H4 (cell line): ENCODE measurements at regions not wholly inside any gene's neighbourhood (a gene's known extent, or its start where the extent isn't known, plus 50 kb on each side); places are given as distances from the start of the nearest gene placed in this dataset.

Source experiments
- DNase-seq: peaks from one replicate; pipeline ENCODE4 v3.0.0-alpha.2; 2015; ENCODE audit warnings: low spot score

DNA sequence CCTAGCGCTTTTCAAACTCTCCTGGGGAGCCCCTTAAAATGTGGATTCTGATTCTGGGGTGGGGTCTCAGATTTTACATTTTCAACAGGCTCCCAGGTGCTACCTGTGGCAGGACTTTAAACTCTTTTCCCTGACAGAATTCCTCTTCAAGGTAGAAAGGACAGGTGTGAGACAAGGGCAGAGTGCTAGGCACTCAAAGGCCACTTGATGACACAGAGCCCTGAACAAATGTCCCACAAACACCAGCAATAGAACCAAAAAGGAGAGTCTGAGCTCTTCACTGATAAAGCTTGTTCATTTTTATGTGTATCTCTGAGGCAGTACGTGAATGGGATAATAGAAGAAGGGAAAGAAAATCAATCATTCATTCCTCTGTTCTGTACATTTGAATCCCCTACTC is 77.7 kb upstream of the PELI1 start:
- no peak for DNase-seq

DNA sequence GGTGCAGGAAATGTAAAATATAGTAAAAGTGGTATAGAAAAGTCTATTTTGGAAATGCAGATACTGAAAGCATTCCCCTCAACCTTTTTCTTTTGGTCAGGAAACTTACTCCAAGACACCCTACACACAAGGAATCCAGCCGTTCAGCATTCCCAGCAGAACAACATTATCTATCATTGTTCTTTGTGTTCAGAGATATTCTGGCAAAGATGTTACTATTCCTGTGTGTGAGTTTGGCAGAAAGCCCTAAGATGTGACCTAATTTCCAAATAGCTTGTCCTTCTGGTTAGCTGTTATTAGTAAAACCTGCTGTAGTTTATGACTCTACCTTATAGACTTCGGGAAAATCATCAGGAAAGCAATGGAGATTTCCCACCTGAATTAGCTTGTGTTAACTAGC is 78.1 kb upstream of the PELI1 start:
- DNase-seq, result no peak

DNA sequence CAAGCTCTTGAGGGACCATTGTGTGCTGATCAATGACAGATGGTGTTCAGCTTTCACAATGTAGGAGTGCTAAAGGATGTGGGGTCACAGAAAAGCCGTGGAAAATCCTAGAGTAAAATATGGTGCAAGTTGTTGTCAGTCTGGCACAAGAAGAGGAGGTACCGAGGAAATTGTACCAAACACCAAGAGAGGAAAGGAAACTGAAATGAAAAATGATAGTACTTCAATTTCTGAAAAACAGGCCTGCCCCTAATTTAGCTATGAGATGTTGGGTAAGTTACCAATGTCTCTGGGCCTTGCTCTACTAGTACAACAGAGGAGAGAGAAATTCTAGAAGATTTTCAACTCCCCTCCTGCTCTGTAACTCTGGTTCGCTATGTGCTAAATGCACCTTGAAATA is 78.8 kb upstream of the PELI1 start:
- no peak for DNase-seq

DNA sequence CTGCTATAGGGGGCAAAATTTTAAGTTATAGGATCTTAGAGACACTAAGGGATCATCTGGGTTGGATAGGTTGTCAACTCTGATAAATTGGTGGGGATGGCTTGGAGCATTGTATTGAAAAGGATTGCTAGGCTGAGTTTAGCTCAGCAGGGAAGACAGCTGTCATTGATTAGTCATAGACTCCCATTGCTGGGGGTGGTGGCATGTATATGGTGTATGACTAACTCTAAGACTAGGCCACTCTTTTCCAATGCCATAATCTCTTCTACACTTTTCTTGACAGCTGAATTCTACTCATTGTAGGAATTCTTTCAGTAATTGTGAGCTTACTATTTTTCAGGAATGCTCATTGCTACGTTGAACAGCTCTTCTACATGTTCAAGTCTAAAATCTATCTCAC is 81.3 kb upstream of the PELI1 start:
- no peak for DNase-seq

DNA sequence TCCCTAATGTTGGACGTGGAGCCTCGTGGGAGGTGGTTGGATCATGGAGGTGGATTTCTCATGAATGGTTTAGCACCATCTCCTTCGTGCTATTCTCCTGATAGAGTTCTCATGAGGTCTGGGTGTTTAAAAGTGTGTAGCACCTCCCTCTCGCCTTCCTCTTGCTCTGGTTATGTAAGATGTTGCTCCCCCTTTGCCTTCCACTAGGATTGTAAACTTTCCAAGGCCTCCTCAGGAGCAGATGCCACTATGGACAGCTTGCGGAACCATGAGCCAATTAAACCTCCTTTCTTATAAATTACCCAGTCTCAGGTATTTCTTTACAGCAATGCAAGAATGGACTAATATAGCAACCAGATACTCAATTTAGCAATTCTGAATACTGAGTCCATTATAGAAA is 82.4 kb upstream of the PELI1 start:
- no peak for DNase-seq

DNA sequence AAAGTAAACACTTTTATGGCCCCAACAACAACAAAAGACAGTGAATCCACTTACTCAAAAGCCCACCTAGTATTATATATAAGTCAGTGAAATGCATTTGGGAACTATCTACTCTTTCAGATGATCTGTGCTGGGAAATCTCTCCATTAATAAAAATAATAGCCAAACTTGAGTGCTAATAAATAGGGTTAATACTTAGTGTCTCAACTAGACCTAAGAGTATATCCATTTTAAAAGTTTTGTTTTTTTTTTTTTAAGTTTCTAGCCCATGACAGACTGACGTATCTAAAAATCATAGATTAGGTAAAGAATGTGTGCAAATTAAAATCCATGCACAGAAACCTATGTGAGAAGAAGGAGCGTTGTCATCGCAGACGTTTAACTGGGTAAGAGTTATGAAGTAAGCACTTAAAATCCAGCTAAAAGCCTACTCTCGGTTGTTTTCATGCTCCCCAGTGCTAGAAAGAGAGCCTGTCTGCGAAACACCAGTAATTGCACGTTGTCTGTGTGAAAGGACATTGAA is 83.4 kb upstream of the PELI1 start:
- no peak for DNase-seq

DNA sequence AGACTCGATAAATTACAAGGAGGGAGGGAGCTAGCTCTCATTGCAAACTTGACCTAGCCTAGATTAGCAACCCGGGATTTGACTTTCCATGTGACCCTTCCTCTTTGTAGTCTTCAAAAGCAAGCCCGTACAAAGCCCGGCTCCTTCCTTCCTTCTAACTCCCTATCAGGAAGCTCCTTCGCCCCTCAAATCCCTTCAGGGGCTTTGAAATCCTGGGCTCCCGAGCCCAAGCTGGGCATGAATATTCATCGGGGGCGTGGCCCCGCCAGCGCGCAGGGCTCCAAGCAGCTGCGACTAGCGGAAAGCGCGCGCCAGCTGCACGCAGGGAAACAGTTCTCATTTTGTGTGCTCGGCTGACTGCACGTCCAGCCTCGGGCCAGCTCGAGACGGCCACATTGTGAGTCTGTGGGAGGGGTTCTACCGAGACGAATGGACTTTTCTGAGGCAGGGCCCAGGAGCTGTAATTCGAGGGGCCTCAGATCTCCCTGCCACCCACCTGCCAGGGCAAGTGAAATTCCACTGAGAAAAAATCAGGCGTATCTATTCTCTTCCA is 84.0 kb upstream of the PELI1 start:
- DNase-seq, result no peak

DNA sequence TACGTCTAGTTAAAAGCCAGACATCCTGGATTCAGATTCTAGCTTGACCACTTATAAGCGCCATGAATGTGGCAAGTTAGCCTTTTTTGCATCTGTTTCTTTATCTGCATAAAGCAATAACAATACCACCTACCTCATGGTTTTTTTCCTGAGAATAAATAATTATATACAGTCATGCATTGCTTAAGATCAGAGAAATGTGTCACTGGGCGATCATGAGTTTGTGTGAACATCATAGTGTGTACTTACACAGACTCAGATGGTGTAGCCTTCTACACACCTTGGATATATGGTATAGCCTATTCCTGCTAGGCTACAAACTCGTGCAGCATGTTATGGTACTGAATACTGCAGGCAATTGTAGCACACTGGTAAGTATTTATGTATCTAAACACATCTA is 84.7 kb upstream of the PELI1 start:
- DNase-seq, result no peak

DNA sequence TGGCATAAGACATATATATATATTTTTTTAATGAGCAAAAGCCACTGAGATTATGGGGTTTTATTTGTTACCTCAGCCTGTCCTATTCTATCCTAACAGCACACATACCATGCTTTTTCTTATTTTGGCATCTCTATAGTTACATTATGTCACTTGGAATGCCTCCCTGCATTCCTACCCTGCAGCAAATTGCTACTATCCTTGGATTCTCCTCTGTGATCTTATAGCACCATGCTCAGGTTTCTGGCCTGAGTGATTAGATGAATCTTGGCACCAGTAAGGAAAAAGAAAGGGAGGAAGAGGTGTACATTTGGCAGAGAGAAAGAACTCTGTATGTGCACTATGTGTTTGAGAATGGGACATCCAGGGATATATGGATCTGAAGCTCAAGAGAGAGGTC is 86.3 kb upstream of the PELI1 start:
- DNase-seq, result no peak

DNA sequence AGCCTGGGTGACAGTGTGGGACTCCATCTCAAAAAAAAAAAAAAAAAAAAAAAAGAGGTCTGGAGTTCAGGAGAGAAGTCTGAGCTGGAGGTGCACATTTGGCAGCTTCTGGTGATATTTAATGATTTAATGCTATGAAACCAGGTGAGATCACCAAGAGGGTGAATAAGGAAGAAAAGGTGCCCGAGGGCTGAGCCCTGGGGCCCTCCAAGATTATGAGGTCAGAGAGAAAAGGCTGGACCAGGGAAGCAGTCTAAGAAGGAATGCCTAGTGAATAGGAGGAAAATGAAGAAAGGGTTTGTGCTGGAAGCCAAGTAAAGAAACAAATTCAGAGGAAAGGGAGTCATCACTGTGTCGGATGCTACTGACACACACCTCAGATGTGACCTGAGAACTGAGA is 88.0 kb upstream of the PELI1 start:
- no peak for DNase-seq

DNA sequence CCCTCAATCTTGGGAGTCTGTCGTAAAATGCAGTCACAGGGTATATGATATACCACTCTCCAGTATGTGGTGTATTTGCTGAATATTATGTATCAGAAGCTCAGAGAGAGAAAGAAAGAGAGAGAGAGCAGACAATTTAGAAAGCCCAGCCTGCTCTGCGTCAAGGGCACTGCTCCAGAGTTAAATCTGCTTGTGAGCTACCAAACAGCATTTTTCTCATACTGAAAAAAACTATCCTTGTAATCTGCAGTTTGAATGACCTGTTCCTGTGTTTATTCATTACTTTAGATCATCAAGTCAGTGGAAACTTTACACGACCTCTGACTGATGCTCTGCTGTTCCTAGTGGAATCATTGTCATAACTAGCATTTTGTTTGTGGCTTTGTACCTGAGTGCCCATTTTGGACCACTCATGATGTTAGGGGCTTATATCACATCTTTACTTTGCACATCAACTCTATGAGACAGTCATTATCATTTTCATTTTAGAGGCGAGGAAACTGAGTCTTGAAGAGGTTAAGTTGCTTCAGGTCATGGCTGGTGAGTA is 89.2 kb upstream of the PELI1 start:
- DNase-seq, result no peak

DNA sequence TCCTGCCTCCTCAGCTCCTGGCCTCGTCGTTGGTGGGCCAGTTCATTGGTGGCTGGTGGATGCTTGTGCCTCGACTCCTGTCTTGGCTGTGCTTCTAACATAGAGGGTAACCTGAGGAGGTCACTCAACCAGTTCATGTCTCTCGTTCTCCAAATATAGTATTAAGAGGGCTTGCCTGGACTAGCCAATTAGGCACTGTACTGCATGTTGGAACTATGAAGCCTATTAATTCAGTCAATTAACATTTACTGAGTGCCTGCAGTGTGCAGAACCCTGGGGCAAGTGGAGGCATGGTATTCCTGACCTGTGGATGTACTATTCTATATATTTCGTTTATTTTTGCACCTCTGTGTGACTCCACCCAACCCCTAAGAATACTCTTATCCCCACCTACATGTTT is 89.9 kb upstream of the PELI1 start:
- no peak for DNase-seq

DNA sequence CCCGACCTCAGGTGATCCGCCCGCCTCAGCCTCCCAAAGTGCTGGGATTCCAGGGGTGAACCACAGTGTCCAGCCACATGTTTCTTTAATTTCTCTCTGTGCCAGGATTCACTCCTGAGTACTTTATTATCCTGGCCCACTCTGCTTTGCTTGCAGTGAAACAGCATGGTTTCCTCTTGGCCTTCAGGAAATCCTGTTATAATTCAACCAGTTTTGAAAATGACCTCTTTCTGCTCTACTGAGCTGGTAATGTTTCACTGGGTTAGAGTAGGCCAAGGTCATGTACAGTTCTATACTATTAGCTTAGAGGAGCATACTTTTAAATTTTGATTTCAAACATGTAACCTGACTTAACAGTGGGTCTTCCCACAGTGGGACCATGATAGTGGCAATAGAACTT is 90.6 kb upstream of the PELI1 start:
- DNase-seq, result no peak

DNA sequence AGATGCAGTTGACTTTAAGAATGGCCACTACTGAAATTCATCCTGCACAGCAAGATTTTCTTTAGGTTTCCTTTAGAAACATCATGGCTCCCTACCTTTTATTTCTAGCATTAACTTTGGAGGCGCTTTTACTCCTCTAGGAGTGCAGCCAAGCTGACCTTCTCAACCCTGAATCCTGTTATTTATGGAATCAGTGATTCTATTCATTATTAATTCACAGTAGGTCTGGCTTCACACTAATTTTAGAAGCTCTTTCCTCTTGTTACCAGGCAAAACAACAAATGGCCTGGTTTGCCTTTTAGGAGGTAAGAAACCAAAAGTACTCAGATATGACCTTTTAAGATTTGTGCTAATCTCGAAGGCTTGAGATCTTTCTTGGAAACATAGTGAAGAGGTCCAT is 93.0 kb upstream of the PELI1 start:
- no peak for DNase-seq

DNA sequence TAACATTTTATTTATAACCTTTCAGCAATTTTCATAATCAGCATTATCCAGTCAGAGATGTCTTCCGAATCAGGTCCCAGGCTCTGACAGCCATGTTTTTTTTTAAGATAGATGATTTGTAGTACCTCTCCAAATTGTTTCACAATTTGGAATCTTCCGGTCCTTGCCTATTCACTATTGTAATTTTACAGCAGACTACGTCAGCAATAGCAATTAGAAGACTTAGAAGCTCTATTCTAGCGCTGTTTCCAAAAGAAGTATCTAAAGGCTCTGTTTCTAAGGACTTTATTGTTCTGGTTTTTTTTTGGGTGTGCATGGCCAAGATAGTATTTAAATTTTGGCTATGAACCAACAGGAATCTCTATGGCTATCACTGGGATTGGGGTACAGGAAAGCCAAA is 94.6 kb upstream of the PELI1 start:
- DNase-seq, result no peak

DNA sequence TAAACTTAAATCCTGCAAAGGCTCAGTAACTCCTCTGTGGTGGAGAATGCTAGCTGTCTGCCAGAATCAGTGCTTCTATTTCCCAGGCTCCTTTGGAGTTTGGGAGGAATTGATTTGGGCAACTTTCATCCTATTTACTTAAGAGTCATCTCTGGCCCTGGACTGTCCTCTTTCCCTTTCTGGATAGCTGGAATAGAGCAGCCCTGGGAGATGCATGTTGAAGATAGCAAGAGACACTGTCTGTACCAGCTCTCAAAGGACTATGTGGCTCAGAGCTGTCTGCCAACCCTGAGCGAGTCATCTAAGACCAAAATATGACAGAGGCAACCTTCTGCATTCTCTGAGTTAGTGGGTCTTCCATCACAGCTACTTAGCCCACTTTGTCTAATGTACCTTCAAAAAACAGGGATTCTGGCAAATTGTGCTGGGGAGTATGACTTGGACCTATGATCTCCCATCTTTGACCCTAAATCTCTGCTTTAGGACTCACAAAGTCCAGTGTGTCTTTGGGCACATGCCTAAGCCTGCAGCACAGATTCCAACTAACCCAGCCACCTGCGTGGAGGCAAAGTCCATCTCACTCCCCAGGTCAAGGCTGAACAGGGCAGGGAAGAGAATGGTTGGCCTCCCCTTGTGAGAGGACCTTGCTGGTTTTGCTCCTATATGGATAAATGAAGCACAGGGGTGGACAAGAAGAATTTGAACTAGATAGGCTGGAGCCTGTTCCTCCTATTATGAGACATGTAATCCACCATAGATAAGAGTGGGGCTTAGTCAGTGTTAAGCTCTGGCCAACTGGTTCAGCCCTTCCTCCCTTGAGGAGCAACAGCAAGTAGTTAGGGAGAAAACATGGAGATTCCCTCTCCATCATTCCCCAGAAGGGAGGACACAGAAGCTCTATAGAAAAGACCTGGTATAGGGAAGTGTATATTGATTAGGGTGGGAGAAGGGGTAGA is 99.1 kb upstream of the PELI1 start:
- DNase-seq, result no peak

DNA sequence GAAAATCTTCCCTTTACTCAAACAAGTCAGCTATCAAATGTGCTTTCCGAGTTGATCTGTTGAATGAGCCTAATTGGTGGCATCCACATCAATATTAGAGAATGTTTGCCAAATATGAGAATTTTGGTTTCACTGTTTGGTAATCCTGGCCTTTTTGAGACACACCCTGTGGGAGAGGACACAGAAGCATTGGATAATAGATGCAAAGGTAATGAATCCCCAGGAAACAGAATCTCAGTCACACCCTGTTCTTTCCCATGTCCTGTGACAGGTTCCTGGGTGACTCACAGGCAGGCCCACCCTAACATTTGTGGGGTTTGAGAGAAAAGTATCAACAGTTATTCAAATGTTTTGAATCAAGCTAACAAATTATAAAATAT is 99.8 kb upstream of the PELI1 start:
- no peak for DNase-seq

DNA sequence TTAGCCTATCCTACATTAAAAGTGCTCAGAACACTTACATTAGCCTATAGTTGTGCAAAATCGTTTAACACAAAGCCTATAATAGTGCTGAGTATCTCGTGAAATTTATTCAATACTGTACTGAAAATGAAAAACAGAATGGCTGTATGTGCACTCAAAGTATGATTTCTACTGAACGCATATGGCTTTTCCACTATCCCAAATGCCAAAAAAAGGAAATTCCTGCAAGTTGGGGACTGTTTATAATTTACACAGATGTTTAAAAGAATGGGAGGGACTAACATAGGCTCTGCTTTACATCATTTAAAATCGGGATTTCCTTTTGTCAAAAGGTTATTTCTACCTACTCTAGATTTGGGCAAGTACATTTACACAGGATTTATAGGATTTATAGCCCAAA is 101.4 kb upstream of the PELI1 start:
- no peak for DNase-seq

DNA sequence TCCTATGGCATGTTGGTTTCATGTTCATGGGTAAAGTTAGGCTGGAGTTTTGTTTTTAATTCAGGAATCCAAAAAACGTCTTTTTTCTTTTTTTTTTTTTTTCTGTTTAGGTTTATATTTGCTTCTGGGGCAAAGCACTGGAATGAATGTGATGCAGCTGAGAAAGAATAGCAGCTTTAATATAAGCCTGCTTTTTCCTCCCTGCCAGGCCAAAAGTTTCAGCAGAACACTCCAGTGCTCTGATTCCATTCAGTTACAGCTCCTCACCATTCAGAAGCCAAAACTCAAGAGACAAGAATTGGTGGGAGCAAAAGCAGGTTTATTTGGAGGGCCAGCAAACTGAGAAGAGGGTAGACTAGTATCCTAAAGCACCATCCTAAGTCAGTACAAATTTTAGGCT is 102.7 kb upstream of the PELI1 start:
- DNase-seq, result no peak

DNA sequence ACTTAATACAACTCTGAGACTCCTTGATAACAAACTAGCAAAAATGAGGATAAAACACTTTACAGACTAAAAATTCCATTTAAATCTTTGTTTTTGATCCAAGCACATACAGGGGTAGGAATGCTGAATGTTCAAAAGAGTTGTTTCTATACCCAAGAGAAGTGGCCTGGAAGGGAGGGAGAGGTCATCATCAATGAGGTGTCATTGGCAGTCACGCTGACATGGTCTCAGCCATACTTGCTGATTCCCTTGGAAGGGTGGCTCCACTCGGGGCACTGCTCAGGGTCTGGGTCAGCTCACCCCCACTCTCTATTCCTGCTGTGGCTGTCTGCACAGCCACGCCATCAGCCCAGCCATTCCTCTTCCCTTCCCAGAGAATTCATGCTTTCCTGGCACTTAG is 105.2 kb upstream of the PELI1 start:
- no peak for DNase-seq

DNA sequence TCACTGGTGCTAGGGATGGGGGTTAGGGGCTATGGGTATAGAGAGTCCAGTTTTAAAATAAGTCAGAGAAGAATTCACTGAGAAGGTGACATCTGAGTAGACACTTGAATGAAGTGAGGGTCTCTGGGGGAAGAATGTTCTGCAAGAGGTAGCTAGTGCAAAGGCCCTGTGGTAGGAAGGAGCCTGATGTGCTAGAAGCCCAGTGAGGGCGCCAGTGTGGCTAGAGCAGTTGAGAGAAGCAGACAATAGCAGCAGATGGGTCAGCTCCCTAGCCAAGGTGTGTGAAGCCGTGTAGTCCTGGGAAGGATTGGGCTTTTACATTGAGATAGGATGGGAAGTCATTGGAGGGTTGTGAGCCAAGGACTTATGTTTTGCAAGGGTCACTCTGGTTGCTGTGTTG is 105.8 kb upstream of the PELI1 start:
- no peak for DNase-seq

DNA sequence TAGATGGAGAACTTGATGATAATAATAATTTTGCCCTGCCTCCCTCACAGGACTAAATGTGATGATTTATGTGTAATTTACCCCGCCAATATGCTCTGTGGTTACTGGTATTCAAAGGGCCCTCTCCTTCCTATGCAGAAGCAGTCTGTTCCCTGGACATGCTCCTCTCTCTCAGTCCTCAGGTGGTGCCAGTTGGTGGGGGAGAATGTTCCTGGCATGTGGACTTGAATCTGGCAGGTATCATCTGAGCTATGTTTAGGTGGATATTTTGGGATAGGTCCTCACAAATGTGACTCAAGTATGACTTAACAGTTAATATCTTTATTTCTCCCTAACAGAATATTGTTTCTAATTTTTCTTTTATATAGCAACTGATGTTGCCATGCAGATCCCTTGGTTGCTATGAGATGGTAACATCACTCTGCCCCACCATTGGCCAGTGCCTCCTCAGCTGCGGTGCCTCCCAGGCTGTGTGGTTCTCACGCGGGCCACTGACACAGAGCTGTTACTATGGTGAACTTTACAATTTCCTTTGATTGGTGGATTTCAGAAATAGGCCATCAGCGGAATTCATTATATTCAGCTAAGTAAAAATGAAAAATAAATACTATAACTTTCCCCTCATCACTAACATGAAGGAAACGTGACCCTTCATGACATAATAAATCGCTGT is 106.7 kb upstream of the PELI1 start:
- no peak for DNase-seq
